NT2/D1 (cell line): ENCODE measurements at regions not wholly inside any gene's neighbourhood (a gene's known extent, or its start where the extent isn't known, plus 50 kb on each side); places are given as distances from the start of the nearest gene placed in this dataset.

Source experiments
- DNase-seq: peaks from one replicate; pipeline ENCODE4 v3.0.0-alpha.2; 2011; ENCODE audit warnings: low read depth, low spot score
- H3K27me3 ChIP-seq: 2 replicates; pipeline ENCODE4 v1.6.0; 2011; ENCODE audit warnings: mild to moderate bottlenecking; ENCODE audit not compliant: insufficient read length, insufficient read depth
- H3K36me3 ChIP-seq: 2 replicates; pipeline ENCODE4 v1.6.1; 2011; ENCODE audit warnings: mild to moderate bottlenecking, low read length, mixed read lengths; ENCODE audit not compliant: insufficient read depth, insufficient read length
- H3K4me1 ChIP-seq: 2 replicates; pipeline ENCODE4 v1.5.1; 2011; ENCODE audit not compliant: insufficient read depth, insufficient read length
- H3K4me3 ChIP-seq: 2 replicates; pipeline ENCODE4 v1.5.1; 2011; ENCODE audit warnings: low read depth; ENCODE audit not compliant: insufficient read length
- H3K9ac ChIP-seq: 2 replicates; pipeline ENCODE4 v1.6.0; 2011; ENCODE audit warnings: low read depth; ENCODE audit not compliant: insufficient read length
- H3K9me3 ChIP-seq: 2 replicates; pipeline ENCODE4 v1.5.1; 2011; ENCODE audit warnings: mild to moderate bottlenecking, low read length; ENCODE audit not compliant: insufficient read depth
- SUZ12 ChIP-seq: IDR thresholded peaks from 2 replicates; pipeline ENCODE4 v1.6.1; 2011; ENCODE audit not compliant: insufficient read length, insufficient read depth; ENCODE audit errors: extremely low read depth
- YY1 ChIP-seq: IDR thresholded peaks from 2 replicates; pipeline ENCODE4 v1.6.1; 2011; ENCODE audit not compliant: insufficient read length, insufficient read depth
- ZNF274 ChIP-seq: IDR thresholded peaks from 2 replicates; pipeline ENCODE4 v1.6.1; 2011; ENCODE audit warnings: mild to moderate bottlenecking, low read depth, low read length

GRCh38 chr17:6352801-6353560, 81.9 kb downstream of the AIPL1 start:
- DNase-seq = no peak
- no peaks in the 10 kb centered on the region for H3K27me3 ChIP-seq
- no peak for TF ChIP-seq SUZ12
- no peak for TF ChIP-seq ZNF274
- TF ChIP-seq YY1 = no peak
- no peak overlapping the region for H3K9ac ChIP-seq
- H3K9me3 ChIP-seq = no peaks in the 10 kb centered on the region
- no peaks in the 10 kb centered on the region for H3K4me1 ChIP-seq
- H3K36me3 ChIP-seq = no peaks in the 10 kb centered on the region
- no peak overlapping the region for H3K4me3 ChIP-seq

- Histone ChIP-seq H3K9ac (no peak overlapping the region), H3K9me3 (no peaks in the 10 kb centered on the region), H3K4me1 (no peaks in the 10 kb centered on the region), H3K36me3 (no peaks in the 10 kb centered on the region), H3K27me3 (no peaks in the 10 kb centered on the region), H3K4me3 (no peak overlapping the region)
- no peak for DNase-seq
- no peak for TF ChIP-seq YY1
- no peak for TF ChIP-seq ZNF274
- no peak for TF ChIP-seq SUZ12
Observed at GRCh38 chr17:6352016-6352415, 82.9 kb downstream of the AIPL1 start.

GRCh38 chr17:6350806-6351205, 84.1 kb downstream of the AIPL1 start:
- Histone ChIP-seq H3K36me3 (no peaks in the 10 kb centered on the region), H3K4me3 (no peak overlapping the region), H3K9me3 (no peaks in the 10 kb centered on the region), H3K9ac (no peak overlapping the region), H3K4me1 (peaks cover 6% of the 10 kb centered on the region), H3K27me3 (no peaks in the 10 kb centered on the region)
- TF ChIP-seq SUZ12 (no peak), YY1 (no peak), ZNF274 (no peak)
- no peak for DNase-seq

DNA sequence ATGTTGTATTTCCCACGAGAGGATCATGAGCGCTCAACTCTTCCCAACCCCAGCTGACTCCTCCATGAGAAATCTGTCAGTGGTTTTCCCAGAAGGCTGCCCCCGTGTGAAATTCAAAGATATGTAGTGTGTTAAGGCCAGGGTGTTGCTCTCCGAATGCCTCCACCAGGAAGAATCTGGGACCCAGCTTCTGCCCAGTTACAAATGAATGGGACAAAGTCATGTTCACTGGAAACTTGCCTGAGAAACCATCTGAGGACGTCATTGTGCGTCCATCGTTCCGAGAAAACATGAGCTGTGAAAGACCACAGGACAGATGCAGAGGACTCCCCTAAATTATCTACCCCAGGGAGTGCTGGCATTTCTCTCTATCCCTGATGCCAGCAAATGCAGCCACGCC, 86.0 kb downstream of the AIPL1 start:
- no peak for TF ChIP-seq ZNF274
- TF ChIP-seq SUZ12 = no peak

DNA sequence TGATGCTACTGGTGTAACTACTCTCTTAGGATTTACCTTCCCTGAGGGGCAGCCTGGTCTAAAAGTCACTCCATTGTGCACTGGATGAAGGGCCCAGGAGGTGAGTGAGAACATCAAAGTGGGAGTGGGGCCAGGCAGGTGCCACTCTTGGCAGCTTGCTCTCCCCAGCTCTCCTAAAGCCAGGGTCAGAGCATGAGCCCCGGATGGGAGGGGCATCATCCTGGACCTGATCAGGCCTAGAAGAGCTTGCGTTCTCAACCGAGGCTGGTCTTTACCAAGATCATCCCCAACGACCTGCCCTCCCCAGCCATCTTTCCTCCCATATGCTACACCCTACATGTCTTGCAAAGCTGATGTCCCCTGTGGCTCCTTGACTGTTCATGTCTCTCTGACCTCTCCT, 87.1 kb downstream of the AIPL1 start:
- no peak overlapping the region for H3K9ac ChIP-seq
- H3K4me3 ChIP-seq = no peak overlapping the region
- H3K4me1 ChIP-seq = peaks cover 6% of the 10 kb centered on the region
- H3K9me3 ChIP-seq = no peaks in the 10 kb centered on the region
- DNase-seq = no peak
- H3K27me3 ChIP-seq = no peaks in the 10 kb centered on the region
- TF ChIP-seq ZNF274 = no peak
- no peak for TF ChIP-seq SUZ12
- TF ChIP-seq YY1 = no peak
- H3K36me3 ChIP-seq = no peaks in the 10 kb centered on the region

More for the DNA sequence above, 86.0 kb downstream of the AIPL1 start:
- H3K4me3 ChIP-seq = no peak overlapping the region
- H3K4me1 ChIP-seq = peaks cover 6% of the 10 kb centered on the region
- no peaks in the 10 kb centered on the region for H3K27me3 ChIP-seq
- no peak for DNase-seq
- no peaks in the 10 kb centered on the region for H3K36me3 ChIP-seq
- H3K9ac ChIP-seq = no peak overlapping the region
- no peaks in the 10 kb centered on the region for H3K9me3 ChIP-seq

DNA sequence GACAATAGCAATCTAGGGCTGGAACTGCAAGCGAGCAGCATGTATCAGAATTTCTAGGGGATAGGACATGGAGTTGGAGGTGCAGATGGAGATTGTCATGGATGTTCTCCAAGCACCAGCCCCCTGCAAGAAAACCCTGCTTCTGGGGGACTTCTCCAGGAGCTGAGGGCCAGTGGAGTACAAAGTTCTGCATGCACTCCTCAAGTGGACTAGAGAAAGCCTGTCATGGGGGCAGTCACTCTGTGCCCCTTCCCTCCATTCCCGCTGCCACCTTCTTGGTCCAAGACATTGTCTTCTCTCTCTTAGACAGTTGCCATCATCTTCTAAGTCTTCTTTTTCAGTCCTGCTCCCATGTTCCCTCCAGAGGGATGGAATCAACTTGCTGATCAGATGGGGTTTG, 87.9 kb downstream of the AIPL1 start:
- Histone ChIP-seq H3K4me3 (no peak overlapping the region), H3K4me1 (peaks cover 6% of the 10 kb centered on the region), H3K9ac (no peak overlapping the region), H3K36me3 (no peaks in the 10 kb centered on the region), H3K9me3 (no peaks in the 10 kb centered on the region), H3K27me3 (no peaks in the 10 kb centered on the region)
- DNase-seq = no peak
- no peak for TF ChIP-seq ZNF274
- TF ChIP-seq SUZ12 = no peak
- TF ChIP-seq YY1 = no peak

GRCh38 chr17:6346156-6346786, 88.7 kb downstream of the AIPL1 start:
- Histone ChIP-seq H3K36me3 (no peaks in the 10 kb centered on the region), H3K9me3 (no peaks in the 10 kb centered on the region), H3K4me3 (no peak overlapping the region), H3K4me1 (peaks cover 6% of the 10 kb centered on the region), H3K9ac (no peak overlapping the region), H3K27me3 (no peaks in the 10 kb centered on the region)
- DNase-seq = no peak
- no peak for TF ChIP-seq YY1
- TF ChIP-seq ZNF274 = no peak
- TF ChIP-seq SUZ12 = no peak
